ENCODE measurements at regions not wholly inside any gene's neighbourhood (a gene's known extent, or its start where the extent isn't known, plus 50 kb on each side); places are given as distances from the start of the nearest gene placed in this dataset.

GRCh38 chr2:153115141-153115540, 363.4 kb downstream of the RPRM start:
- no peak for DNase-seq (ENCODE audit: low spot score in 2 of 2)
- H3K4me1 ChIP-seq = no peaks in the 10 kb centered on the region
- H3K4me3 ChIP-seq = no peak overlapping the region
- no peak overlapping the region for H3K27ac ChIP-seq
- H3K36me3 ChIP-seq = no peaks in the 10 kb centered on the region
- intact Hi-C loops (cut with DNase I; ENCODE audit: low total_unique reads) = no loop called here
- no peaks in the 10 kb centered on the region for H3K27me3 ChIP-seq
- no peaks in the 10 kb centered on the region for H3K9me3 ChIP-seq
- no peak for TF ChIP-seq CTCF (IDR thresholded peaks at IDR 0.05)
- no peak for TF ChIP-seq POLR2AphosphoS5 (IDR thresholded peaks at IDR 0.05)
- TF ChIP-seq POLR2A (IDR thresholded peaks at IDR 0.05) = no peak

DNA sequence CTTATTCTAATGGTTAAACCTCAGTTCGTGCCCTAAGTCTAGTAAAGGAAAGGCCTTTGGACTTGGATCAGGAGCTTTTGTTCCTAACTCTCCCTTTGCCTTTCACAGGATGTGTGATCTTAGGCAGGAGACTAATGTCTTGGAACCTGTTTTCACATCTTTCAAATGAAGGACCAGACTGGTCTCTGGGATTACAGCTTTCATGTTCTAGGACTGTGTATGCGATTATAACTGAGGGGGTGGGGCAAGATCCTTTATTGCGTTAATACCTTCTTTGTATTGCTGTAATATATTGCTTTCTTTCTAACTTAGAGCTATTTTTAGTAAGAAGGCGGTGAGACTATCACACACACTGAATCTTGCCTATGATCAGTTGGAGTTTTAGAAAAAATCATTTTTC, 368.1 kb downstream of the RPRM start:
- Histone ChIP-seq H3K36me3 (no peaks in the 10 kb centered on the region), H3K9me3 (no peaks in the 10 kb centered on the region), H3K4me1 (no peaks in the 10 kb centered on the region), H3K27me3 (no peaks in the 10 kb centered on the region), H3K27ac (no peak overlapping the region), H3K4me3 (no peak overlapping the region)
- intact Hi-C loops (cut with DNase I; ENCODE audit: low total_unique reads) = no loop called here
- no peak for DNase-seq (ENCODE audit: low spot score in 2 of 2)
- no peak for TF ChIP-seq POLR2AphosphoS5 (IDR thresholded peaks at IDR 0.05)
- no peak for TF ChIP-seq POLR2A (IDR thresholded peaks at IDR 0.05)
- TF ChIP-seq CTCF (IDR thresholded peaks at IDR 0.05) = no peak

DNA sequence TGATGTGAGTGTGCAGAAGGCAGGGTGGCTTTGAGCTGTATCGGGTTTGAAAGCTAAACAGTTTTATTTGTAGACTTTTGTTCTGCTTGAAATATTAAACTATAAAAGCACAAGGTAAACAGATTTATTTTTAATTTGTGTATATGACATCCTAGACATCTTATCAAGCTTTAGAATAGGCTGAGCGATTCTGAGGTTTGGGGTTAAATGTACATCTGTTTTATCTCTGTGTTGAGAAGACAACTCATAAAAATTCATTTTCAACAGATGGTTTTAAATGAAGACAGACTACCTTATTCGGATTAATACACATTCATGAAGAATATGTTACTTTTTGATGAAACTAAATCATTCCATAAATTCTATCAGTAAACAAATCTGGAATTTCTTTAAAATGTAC, 368.8 kb downstream of the RPRM start:
- intact Hi-C loops (cut with DNase I; ENCODE audit: low total_unique reads) = no loop called here
- TF ChIP-seq POLR2AphosphoS5 (IDR thresholded peaks at IDR 0.05) (no peak), CTCF (IDR thresholded peaks at IDR 0.05) (no peak), POLR2A (IDR thresholded peaks at IDR 0.05) (no peak)
- Histone ChIP-seq H3K9me3 (no peaks in the 10 kb centered on the region), H3K36me3 (no peaks in the 10 kb centered on the region), H3K4me3 (no peak overlapping the region), H3K27me3 (no peaks in the 10 kb centered on the region), H3K4me1 (no peaks in the 10 kb centered on the region), H3K27ac (no peak overlapping the region)
- no peak for DNase-seq (ENCODE audit: low spot score in 2 of 2)

DNA sequence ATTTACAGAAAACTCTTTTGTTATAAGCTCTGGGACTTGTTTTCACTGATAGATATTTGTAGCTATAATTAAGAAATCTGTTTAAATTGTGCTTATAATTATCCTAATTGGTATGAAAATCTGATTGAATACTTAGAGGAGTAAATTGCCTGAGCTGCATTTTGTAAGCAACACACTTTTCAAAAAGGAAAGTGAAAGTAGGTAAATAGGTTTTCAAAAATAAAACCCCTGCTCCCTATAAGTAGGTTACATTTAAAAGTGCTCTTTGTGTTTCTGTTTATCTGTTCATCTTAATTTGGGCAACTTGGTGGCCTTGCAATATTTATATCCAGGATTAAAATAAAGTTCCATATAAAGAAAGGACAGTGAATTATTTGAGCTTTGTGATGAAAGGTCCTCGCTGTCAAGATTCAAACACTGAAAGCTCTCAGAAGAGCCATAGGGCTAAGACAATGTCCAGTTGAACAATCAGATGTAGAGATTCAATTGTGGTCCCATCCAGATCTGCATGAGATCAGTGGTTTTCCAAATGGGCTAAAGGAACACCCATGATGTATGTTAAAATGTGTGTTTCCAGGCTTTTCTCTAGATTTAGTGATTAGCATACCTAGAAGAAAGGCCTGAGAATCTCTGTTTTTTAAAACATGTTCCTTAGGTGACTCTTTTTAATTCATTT, 371.6 kb downstream of the RPRM start:
- H3K27ac ChIP-seq = no peak overlapping the region
- no peak for TF ChIP-seq POLR2A (IDR thresholded peaks at IDR 0.05)
- no peak for TF ChIP-seq CTCF (IDR thresholded peaks at IDR 0.05)
- TF ChIP-seq POLR2AphosphoS5 (IDR thresholded peaks at IDR 0.05) = no peak
- no peak for DNase-seq (ENCODE audit: low spot score in 2 of 2)
- no peak overlapping the region for H3K4me3 ChIP-seq
- no peaks in the 10 kb centered on the region for H3K4me1 ChIP-seq
- no peaks in the 10 kb centered on the region for H3K36me3 ChIP-seq
- H3K9me3 ChIP-seq = no peaks in the 10 kb centered on the region
- no peaks in the 10 kb centered on the region for H3K27me3 ChIP-seq
- intact Hi-C loops (cut with DNase I; ENCODE audit: low total_unique reads) = no loop called here

- no peak for DNase-seq (ENCODE audit: low spot score in 2 of 2)
- H3K4me3 ChIP-seq = no peak overlapping the region
- TF ChIP-seq POLR2AphosphoS5 (IDR thresholded peaks at IDR 0.05) = no peak
- TF ChIP-seq POLR2A (IDR thresholded peaks at IDR 0.05) = no peak
- H3K27me3 ChIP-seq = no peaks in the 10 kb centered on the region
- H3K27ac ChIP-seq = no peak overlapping the region
- intact Hi-C loops (cut with DNase I; ENCODE audit: low total_unique reads) = no loop called here
- no peaks in the 10 kb centered on the region for H3K4me1 ChIP-seq
- no peaks in the 10 kb centered on the region for H3K36me3 ChIP-seq
- no peaks in the 10 kb centered on the region for H3K9me3 ChIP-seq
These were observed 372.6 kb downstream of the RPRM start for GRCh38 chr2:153105829-153106578.
